Thymus (tissue), 11 donors: ENCODE measurements at regions not wholly inside any gene's neighbourhood (a gene's known extent, or its start where the extent isn't known, plus 50 kb on each side); places are given as distances from the start of the nearest gene placed in this dataset.
"Not testable (repeated sequence)": the region's sequence is repeated elsewhere in the genome, so short reads cannot be mapped to it uniquely, and the experiment has no call there.

ENCODE experiments used
- DNase-seq, 9 donors: peaks; one replicate each; pipeline ENCODE4 v3.0.0-alpha.2; 2013; ENCODE audit warnings: low spot score in 9 of 9, low read depth in 6 of 9, missing footprints in 1 of 9
- H3K27ac ChIP-seq, 2 donors: one replicate each; pipeline ENCODE4 v1.5.1; 2013; ENCODE audit warnings: control low read depth in 1 of 2, low read depth in 1 of 2, low read length in 1 of 2, mild to moderate bottlenecking in 1 of 2, moderate library complexity in 1 of 2
- H3K27me3 ChIP-seq, 2 donors: one replicate each; pipeline ENCODE4 v1.5.1; 2013; ENCODE audit warnings: low read length in 1 of 2; ENCODE audit not compliant: control insufficient read depth in 2 of 2, insufficient read depth in 1 of 2
- H3K36me3 ChIP-seq, 2 donors: one replicate each; pipeline ENCODE4 v1.5.1; 2013; ENCODE audit warnings: low read length in 1 of 2, mild to moderate bottlenecking in 1 of 2, moderate library complexity in 1 of 2; ENCODE audit not compliant: control insufficient read depth in 2 of 2, insufficient read depth in 2 of 2
- H3K4me1 ChIP-seq, 2 donors: one replicate each; pipeline ENCODE4 v1.5.1; 2013; ENCODE audit warnings: low read length in 2 of 2; ENCODE audit not compliant: control insufficient read depth in 2 of 2, insufficient read depth in 2 of 2
- H3K4me3 ChIP-seq, 2 donors: one replicate each; pipeline ENCODE4 v1.5.1; 2013; ENCODE audit warnings: low read length in 2 of 2, control low read depth in 1 of 2, mild to moderate bottlenecking in 1 of 2
- H3K9me3 ChIP-seq, 2 donors: one replicate each; pipeline ENCODE4 v1.5.1; 2013; ENCODE audit warnings: low read length in 1 of 2, mild to moderate bottlenecking in 1 of 2; ENCODE audit not compliant: control insufficient read depth in 2 of 2, insufficient read depth in 1 of 2
- WGBS: extraction: QIAGEN DNeasy Blood & Tissue Kit; methylation state at CpG from one replicate; pipeline ENCODE4 v1.1.7; 2013; 5-methylcytosine and 5-hydroxymethylcytosine counted together
- donor health status: healthy.

- H3K9me3 ChIP-seq, result peaks cover 0 to 9% of the 10 kb centered on the region in 2 donors
- no peak overlapping the region for H3K4me3 ChIP-seq
- H3K27ac ChIP-seq, result peak overlapping the region; percentile 56 to 76
- H3K4me1 ChIP-seq, result peaks cover 15 to 39% of the 10 kb centered on the region in 2 donors
- no peaks in the 10 kb centered on the region for H3K27me3 ChIP-seq
- 42% methylated on average over 8 of the region's 8 CpGs for WGBS
- DNase-seq, result peak in 5 of 9 donors; percentile 23 to 76 (median 38)
- no peaks in the 10 kb centered on the region for H3K36me3 ChIP-seq
Observed at GRCh38 chr4:38328989-38329729, 334.8 kb upstream of the KLF3 start.

GRCh38 chr4:38330321-38330720 lies 333.7 kb upstream of the KLF3 start:
- Histone ChIP-seq H3K27ac (no peak overlapping the region), H3K9me3 (peaks cover 0 to 2% of the 10 kb centered on the region in 2 donors), H3K4me1 (peaks cover 15 to 40% of the 10 kb centered on the region in 2 donors), H3K27me3 (no peaks in the 10 kb centered on the region), H3K36me3 (no peaks in the 10 kb centered on the region), H3K4me3 (no peak overlapping the region)
- no peak for DNase-seq
- 76% methylated on average over 1 of the region's 1 CpG for WGBS

- Histone ChIP-seq H3K27me3 (no peaks in the 10 kb centered on the region), H3K4me3 (no peak overlapping the region), H3K4me1 (peaks cover 15 to 46% of the 10 kb centered on the region in 2 donors), H3K36me3 (no peaks in the 10 kb centered on the region), H3K27ac (peak overlapping the region in 1 of 2 donors; percentile 53), H3K9me3 (no peaks in the 10 kb centered on the region)
- 96% methylated on average over 7 of the region's 7 CpGs for WGBS
- DNase-seq, result no peak
Observed at GRCh38 chr4:38330936-38331335, 333.1 kb upstream of the KLF3 start.

- 96% methylated on average over 4 of the region's 4 CpGs for WGBS
- no peak overlapping the region for H3K4me3 ChIP-seq
- H3K27ac ChIP-seq, result no peak overlapping the region
- H3K27me3 ChIP-seq, result no peaks in the 10 kb centered on the region
- H3K36me3 ChIP-seq, result no peaks in the 10 kb centered on the region
- H3K9me3 ChIP-seq, result peaks cover 0 to 2% of the 10 kb centered on the region in 2 donors
- DNase-seq, result no peak
- H3K4me1 ChIP-seq, result peaks cover 15 to 39% of the 10 kb centered on the region in 2 donors
Observed at GRCh38 chr4:38332699-38333098, 331.3 kb upstream of the KLF3 start.

- DNase-seq, result no peak
- H3K27ac ChIP-seq, result no peak overlapping the region
- peaks cover 0 to 4% of the 10 kb centered on the region in 2 donors for H3K9me3 ChIP-seq
- H3K4me1 ChIP-seq, result peaks cover 10 to 34% of the 10 kb centered on the region in 2 donors
- H3K36me3 ChIP-seq, result no peaks in the 10 kb centered on the region
- WGBS, result 96% methylated on average over 2 of the region's 2 CpGs
- no peak overlapping the region for H3K4me3 ChIP-seq
- H3K27me3 ChIP-seq, result no peaks in the 10 kb centered on the region
Observed at GRCh38 chr4:38333219-38333618, 330.8 kb upstream of the KLF3 start.

GRCh38 chr4:38334791-38335190 lies 329.2 kb upstream of the KLF3 start:
- DNase-seq, result no peak
- H3K9me3 ChIP-seq, result peaks cover 0 to 11% of the 10 kb centered on the region in 2 donors
- H3K27me3 ChIP-seq, result no peaks in the 10 kb centered on the region
- 82% methylated on average over 1 of the region's 1 CpG for WGBS
- H3K27ac ChIP-seq, result no peak overlapping the region
- peaks cover 0 to 19% of the 10 kb centered on the region in 2 donors for H3K4me1 ChIP-seq
- H3K36me3 ChIP-seq, result no peaks in the 10 kb centered on the region
- no peak overlapping the region for H3K4me3 ChIP-seq

GRCh38 chr4:38338939-38339338 lies 325.1 kb upstream of the KLF3 start:
- not testable (repeated sequence) for H3K4me1 ChIP-seq, H3K36me3 ChIP-seq, H3K27me3 ChIP-seq, H3K27ac ChIP-seq, DNase-seq, H3K4me3 ChIP-seq
- H3K9me3 ChIP-seq, result peaks cover 0 to 11% of the 10 kb centered on the region in 2 donors
- 97% methylated on average over 1 of the region's 1 CpG for WGBS

GRCh38 chr4:38343608-38344007 lies 320.4 kb upstream of the KLF3 start:
- H3K36me3 ChIP-seq, result no peaks in the 10 kb centered on the region
- no peak for DNase-seq
- no peak overlapping the region for H3K4me3 ChIP-seq
- H3K4me1 ChIP-seq, result no peaks in the 10 kb centered on the region
- no peak overlapping the region for H3K27ac ChIP-seq
- peaks cover 0 to 4% of the 10 kb centered on the region in 2 donors for H3K9me3 ChIP-seq
- H3K27me3 ChIP-seq, result no peaks in the 10 kb centered on the region
- 97% methylated on average over 2 of the region's 2 CpGs for WGBS

- Histone ChIP-seq H3K4me1 (no peaks in the 10 kb centered on the region), H3K27me3 (no peaks in the 10 kb centered on the region), H3K9me3 (no peaks in the 10 kb centered on the region), H3K36me3 (no peaks in the 10 kb centered on the region), H3K4me3 (no peak overlapping the region), H3K27ac (no peak overlapping the region)
- WGBS, result 61% methylated on average over 1 of the region's 1 CpG
- DNase-seq, result no peak
Observed at GRCh38 chr4:38344929-38345328, 319.1 kb upstream of the KLF3 start.
